GM19452 (cell line): ENCODE measurements at regions not wholly inside any gene's neighbourhood (a gene's known extent, or its start where the extent isn't known, plus 50 kb on each side); places are given as distances from the start of the nearest gene placed in this dataset.
"Not testable (repeated sequence)": the region's sequence is repeated elsewhere in the genome, so short reads cannot be mapped to it uniquely, and the experiment has no call there.

Experiments
- ATAC-seq: cut with Tn5 transposase; IDR thresholded peaks from one replicate; pipeline ENCODE4 v1.9.1; 2021; ENCODE audit not compliant: unreplicated experiment

- ATAC-seq, result no peak
Measured at GRCh38 chr6:8982668-8983067, 547.3 kb upstream of the SLC35B3 start.

- ATAC-seq, result no peak
Measured at GRCh38 chr6:8973395-8973794, 538.0 kb upstream of the SLC35B3 start.

GRCh38 chr6:8969747-8970146, 534.4 kb upstream of the SLC35B3 start:
- no peak for ATAC-seq

- no peak for ATAC-seq
Measured at GRCh38 chr6:8958894-8959511, 523.7 kb upstream of the SLC35B3 start.

GRCh38 chr6:8953310-8953709, 518.0 kb upstream of the SLC35B3 start:
- no peak for ATAC-seq

- no peak for ATAC-seq
Measured at GRCh38 chr6:8948733-8949132, 513.4 kb upstream of the SLC35B3 start.

- ATAC-seq, result no peak
Measured at GRCh38 chr6:8947900-8948299, 512.6 kb upstream of the SLC35B3 start.

- no peak for ATAC-seq
Measured at GRCh38 chr6:8944548-8944947, 509.2 kb upstream of the SLC35B3 start.

- no peak for ATAC-seq
Measured at GRCh38 chr6:8943073-8943472, 507.7 kb upstream of the SLC35B3 start.

- ATAC-seq, result no peak
Measured at GRCh38 chr6:8941577-8941976, 506.2 kb upstream of the SLC35B3 start.

- no peak for ATAC-seq
Measured at GRCh38 chr6:8940356-8940755, 505.0 kb upstream of the SLC35B3 start.

GRCh38 chr6:8939615-8940014, 504.3 kb upstream of the SLC35B3 start:
- ATAC-seq, result no peak

- no peak for ATAC-seq
Measured at GRCh38 chr6:8934318-8934717, 499.0 kb upstream of the SLC35B3 start.

- no peak for ATAC-seq
Measured at GRCh38 chr6:8930009-8930408, 494.7 kb upstream of the SLC35B3 start.

- not testable (repeated sequence) for ATAC-seq
Measured at GRCh38 chr6:8920244-8920643, 484.9 kb upstream of the SLC35B3 start.

GRCh38 chr6:8918196-8918595, 482.9 kb upstream of the SLC35B3 start:
- no peak for ATAC-seq

GRCh38 chr6:8914700-8915099, 479.4 kb upstream of the SLC35B3 start:
- no peak for ATAC-seq

- ATAC-seq, result no peak
Measured at GRCh38 chr6:8908638-8909037, 473.3 kb upstream of the SLC35B3 start.

GRCh38 chr6:8906699-8907098, 471.4 kb upstream of the SLC35B3 start:
- no peak for ATAC-seq

GRCh38 chr6:8905757-8906156, 470.4 kb upstream of the SLC35B3 start:
- no peak for ATAC-seq

GRCh38 chr6:8904754-8905153, 469.4 kb upstream of the SLC35B3 start:
- no peak for ATAC-seq

GRCh38 chr6:8900056-8900455, 464.7 kb upstream of the SLC35B3 start:
- no peak for ATAC-seq

GRCh38 chr6:8889514-8889913, 454.2 kb upstream of the SLC35B3 start:
- ATAC-seq, result no peak
